Coronary artery (tissue), 2 donors: ENCODE measurements at regions not wholly inside any gene's neighbourhood (a gene's known extent, or its start where the extent isn't known, plus 50 kb on each side); places are given as distances from the start of the nearest gene placed in this dataset.

Experiments
- DNase-seq: peaks from one replicate; pipeline ENCODE4 v3.0.0-alpha.2; 2017; ENCODE audit warnings: low spot score
- H3K27ac ChIP-seq, 2 donors: fragments of 200-600 bp; sonication (generic); one replicate each; pipeline ENCODE4 v1.5.1; 2016 to 2019
- H3K4me3 ChIP-seq: fragments of 200-600 bp; sonication (generic); 2 replicates; pipeline ENCODE4 v1.5.1; 2016; ENCODE audit warnings: mild to moderate bottlenecking, moderate library complexity
- CTCF ChIP-seq: fragments of 200-600 bp; sonication (generic); IDR thresholded peaks from one replicate; pipeline ENCODE4 v1.5.1; 2019; ENCODE audit warnings: antibody characterized with exemption

GRCh38 chr3:181879926-181880325, 168.2 kb downstream of the SOX2 start:
- H3K27ac ChIP-seq: no peak overlapping the region
- no peak overlapping the region for H3K4me3 ChIP-seq
- DNase-seq: no peak
- no peak for TF ChIP-seq CTCF

GRCh38 chr3:181880331-181880730, 168.6 kb downstream of the SOX2 start:
- Histone ChIP-seq H3K4me3 (no peak overlapping the region), H3K27ac (no peak overlapping the region)
- DNase-seq: no peak
- TF ChIP-seq CTCF: no peak

- Histone ChIP-seq H3K27ac (no peak overlapping the region), H3K4me3 (no peak overlapping the region)
- DNase-seq: no peak
- TF ChIP-seq CTCF: no peak
Observed at GRCh38 chr3:181881749-181882148, 170.0 kb downstream of the SOX2 start.

GRCh38 chr3:181885868-181886630, 174.3 kb downstream of the SOX2 start:
- no peak overlapping the region for H3K4me3 ChIP-seq
- no peak for DNase-seq
- TF ChIP-seq CTCF: no peak
- H3K27ac ChIP-seq: no peak overlapping the region

GRCh38 chr3:181886676-181887075, 175.0 kb downstream of the SOX2 start:
- no peak overlapping the region for H3K27ac ChIP-seq
- no peak for TF ChIP-seq CTCF
- no peak overlapping the region for H3K4me3 ChIP-seq
- DNase-seq: no peak

- Histone ChIP-seq H3K4me3 (no peak overlapping the region), H3K27ac (no peak overlapping the region)
- no peak for TF ChIP-seq CTCF
- DNase-seq: no peak
Observed at GRCh38 chr3:181887685-181888084, 176.0 kb downstream of the SOX2 start.

- Histone ChIP-seq H3K4me3 (no peak overlapping the region), H3K27ac (no peak overlapping the region)
- no peak for DNase-seq
- no peak for TF ChIP-seq CTCF
Observed at GRCh38 chr3:181888234-181888633, 176.5 kb downstream of the SOX2 start.
